Activated CD4-positive, alpha-beta T cell treated with anti-CD3 and anti-CD28 coated beads, Interleukin-2, amount 50 U/mL, for 48 hours (primary cell): ENCODE measurements at regions not wholly inside any gene's neighbourhood (a gene's known extent, or its start where the extent isn't known, plus 50 kb on each side); places are given as distances from the start of the nearest gene placed in this dataset.
"Not testable (repeated sequence)": the region's sequence is repeated elsewhere in the genome, so short reads cannot be mapped to it uniquely, and the experiment has no call there.

Experiments used
- DNase-seq, 2 experiments: peaks; one replicate each; pipeline ENCODE4 v3.0.0-alpha.2; 2020

DNA sequence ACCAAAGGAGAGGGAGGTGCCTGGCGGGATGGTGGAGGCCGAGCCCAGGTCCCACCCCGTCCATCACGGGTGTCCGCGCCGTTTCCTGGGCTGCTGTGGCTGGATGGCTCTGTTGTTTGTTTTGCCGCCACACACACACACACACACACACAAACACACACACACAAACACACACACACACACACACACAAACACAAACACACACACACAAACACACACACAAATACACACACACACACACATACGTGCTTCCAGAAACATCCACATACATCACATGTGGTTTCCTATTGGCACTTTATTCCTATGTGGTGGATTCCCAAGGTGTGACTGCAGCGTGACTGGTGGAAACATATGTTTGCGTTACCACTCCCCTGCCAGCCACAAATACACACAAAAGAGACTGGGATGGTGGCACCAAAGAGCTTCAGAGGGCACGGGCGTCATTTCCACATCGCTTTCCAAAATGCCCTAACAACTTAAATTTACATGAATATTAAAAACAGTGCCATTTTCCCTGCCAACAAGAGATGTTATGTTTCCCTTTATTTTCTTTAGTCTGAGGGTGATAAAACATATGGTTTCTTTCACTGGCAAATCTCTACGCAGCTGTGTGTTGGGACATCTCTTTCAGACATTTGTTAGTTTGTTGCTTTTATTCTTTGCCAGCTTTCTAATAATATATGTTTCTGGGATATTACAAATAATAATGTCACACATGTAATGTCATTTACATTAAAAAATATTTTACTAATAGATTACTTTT, 356.8 kb downstream of the BRD1 start:
- no peak for DNase-seq

DNA sequence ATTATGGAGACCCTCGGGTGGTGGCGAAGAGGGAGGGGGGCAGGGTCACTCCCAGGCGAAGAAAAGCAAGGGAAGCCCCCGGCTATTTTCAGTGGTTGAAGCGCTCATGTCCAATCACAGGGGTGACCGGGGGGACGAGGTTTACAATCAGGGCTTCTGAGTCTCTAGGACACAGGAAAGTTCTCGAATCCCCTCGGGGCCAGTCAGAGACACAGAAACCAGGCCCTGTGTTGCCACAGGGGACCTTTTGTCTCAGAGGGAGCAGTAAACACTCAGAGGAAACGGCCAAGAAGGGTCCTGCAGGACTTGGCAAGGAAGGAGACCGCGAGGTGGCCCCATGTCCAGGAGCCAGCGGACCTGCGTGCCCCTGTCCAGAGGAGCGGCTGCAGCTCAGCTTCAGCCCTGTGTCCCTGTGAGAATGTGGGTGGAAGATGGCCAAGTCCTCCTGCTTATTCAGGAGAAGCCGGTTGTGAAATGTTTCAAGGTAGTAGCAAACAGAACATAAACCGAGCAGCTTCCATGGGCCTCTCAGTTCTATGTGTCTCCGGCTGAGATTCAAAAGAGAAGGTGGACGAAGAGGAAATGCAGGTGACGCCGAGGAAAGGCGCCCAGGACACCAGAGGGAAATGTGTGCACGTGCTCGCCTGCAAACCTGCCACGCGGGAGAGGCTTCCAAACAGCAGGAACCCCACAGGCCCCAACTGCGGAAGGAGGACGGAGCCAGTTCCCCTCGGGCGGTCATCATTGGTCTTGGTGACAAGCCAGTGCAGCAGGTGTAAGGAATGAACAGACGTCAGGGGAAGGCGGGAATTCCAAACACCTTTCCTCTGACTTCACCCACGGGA, 357.6 kb downstream of the BRD1 start:
- DNase-seq: no peak

GRCh38 chr22:49468487-49469198, 359.0 kb downstream of the BRD1 start:
- DNase-seq: no peak

- DNase-seq: no peak
Observed at GRCh38 chr22:49466878-49467595, 360.6 kb downstream of the BRD1 start.

DNA sequence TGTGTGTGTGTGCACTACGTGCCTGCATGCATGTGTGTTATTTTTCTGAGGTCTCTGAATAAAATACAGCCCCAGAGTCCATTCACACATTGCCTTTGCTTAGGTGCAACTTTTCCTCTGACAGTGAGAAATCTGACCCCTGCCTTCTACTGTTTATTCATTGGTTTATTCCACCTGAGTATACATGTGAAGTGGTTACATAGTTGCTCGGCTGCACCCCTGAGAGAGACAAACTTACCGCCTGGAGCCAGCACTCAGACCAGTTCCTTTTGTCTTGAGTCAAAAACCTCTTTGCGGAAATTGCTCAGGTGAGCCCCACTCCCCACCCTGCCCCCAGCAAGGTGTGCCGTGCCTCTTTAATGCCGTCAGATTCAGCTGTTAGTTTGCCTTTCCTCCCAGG, 363.6 kb downstream of the BRD1 start:
- no peak for DNase-seq

DNA sequence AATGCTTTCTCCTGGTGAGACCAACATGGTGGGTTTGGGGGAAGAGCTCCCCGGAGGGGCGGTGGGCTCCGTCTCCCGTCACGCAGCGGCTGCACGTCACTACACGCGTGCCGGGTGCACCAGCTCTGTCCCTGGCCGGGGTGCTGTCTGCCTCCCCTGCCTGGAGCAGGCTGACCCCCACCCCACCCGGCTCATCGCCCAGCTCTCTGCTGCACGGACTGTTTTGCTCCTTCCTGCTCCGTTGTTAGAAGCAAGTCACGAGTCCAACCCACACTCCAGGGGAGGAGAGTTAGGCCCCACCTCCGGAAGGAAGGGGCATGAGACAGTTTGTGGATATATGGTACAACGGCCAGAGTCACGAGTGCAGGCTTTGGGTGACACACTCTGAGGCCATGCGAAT, 364.9 kb downstream of the BRD1 start:
- no peak for DNase-seq

- DNase-seq: no peak
Observed at GRCh38 chr22:49462291-49462690, 365.4 kb downstream of the BRD1 start.

- no peak for DNase-seq
Observed at GRCh38 chr22:49461674-49462073, 366.0 kb downstream of the BRD1 start.

DNA sequence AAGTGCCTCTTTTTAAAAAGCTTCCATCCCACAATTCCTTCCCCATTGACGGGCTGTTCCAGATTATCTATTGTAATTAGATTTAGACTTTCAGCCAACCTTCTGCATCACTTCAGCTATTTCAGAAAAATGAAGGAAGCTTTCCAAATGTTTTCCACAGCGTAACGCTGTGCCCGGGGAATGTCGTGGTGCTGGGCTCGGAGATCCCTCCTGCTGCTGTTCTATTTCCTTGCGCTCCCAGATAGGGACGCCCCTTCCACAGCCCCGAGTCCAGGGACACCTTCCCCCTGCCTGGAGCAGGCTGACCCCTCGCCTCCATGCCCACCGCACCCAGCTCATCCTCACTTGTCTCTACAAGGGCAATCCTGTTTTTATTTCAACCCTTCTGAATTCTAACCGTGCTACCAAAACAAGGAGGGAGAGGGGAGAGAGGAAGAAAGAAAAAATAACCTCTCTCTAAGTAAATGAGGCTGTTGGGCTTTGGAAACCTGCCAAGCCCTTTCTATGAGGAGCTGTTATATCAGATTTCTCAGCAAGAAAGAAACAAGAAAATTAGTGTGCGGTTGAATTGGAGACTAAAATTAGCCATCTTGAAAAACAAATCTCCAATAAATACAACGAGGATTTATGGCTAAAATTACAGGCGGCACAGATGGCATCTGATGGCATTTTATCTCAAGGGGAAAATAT, 366.9 kb downstream of the BRD1 start:
- no peak for DNase-seq

- no peak for DNase-seq
Observed at GRCh38 chr22:49460091-49460490, 367.6 kb downstream of the BRD1 start.

DNA sequence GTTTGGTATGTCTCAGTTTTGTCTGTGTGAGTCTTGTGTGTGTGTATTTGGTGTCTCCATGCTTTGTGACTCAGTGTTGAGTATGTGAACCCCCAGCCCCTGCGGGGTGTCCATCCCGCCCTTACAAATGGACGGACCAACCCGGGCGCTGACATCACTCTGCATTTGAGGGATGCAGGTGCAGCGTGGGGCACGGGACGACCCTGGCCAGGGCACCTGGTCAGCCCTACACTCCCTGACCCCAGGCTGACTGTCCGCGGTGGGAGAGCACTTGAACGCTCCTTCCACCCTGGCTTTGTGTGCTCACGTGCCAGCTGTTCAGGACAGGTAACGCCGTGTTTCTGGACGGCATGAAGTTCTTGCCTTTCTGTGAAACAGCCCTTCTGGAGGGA, 369.0 kb downstream of the BRD1 start:
- no peak for DNase-seq

GRCh38 chr22:49457946-49458707, 369.5 kb downstream of the BRD1 start:
- DNase-seq: no peak

GRCh38 chr22:49457146-49457545, 370.5 kb downstream of the BRD1 start:
- DNase-seq: no peak

DNA sequence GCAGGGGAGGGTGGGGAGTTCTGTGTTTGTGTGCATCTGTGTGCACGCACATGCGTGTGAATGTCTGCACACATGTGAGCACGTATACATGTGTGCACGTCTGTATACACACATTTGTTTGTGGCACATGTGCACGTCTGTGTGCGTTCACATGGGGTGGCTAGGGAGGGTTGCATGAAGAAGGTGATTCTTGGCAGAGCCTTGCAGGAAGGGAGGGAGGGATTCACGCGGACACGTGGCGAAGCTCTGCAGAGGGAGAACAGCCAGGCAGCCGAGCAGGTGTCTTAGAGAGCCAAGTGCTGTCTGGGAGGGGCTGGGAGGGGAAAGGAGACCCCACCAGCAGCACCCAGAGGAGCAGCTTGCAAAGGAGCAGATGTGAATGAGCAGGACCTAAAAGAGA, 372.1 kb downstream of the BRD1 start:
- DNase-seq: no peak

DNA sequence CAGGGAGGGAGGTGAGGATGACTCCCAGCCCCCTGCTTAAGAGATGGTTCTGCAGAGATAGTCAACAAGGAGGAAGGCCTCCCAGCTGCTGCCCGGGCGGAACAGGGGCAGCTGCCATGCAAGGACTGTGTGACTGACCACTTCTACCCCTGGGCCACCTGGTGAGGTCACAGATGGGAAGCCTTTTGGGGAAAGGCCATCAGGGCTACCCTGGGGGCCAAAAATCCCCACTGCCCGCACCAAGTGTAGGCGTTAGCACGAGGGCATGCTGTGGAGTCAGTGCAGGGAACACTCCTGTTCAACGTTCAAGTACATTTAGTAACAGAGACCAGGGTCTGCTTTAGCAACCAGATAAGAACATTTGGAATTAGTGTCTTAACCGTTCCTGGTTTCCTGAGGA, 372.9 kb downstream of the BRD1 start:
- DNase-seq: no peak

DNA sequence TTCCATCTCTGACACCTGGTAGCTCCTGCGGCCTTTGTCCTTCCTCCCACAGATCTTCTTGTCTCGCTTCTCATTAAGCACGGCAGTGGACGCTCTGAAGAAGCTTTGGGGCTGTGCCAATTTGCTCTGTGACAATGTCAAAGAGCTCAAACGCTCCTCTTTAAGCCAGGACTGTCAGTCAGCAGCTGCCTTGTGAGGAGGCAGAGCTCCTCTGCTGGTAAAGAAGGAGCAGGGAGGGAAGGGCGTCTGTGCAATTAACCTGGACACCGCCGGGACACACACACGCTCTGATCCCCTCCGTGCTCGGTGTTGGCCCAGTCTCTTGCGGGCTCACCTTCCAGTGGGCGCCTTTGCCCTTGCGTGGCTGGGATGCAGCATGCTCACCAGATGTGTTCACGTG, 373.9 kb downstream of the BRD1 start:
- no peak for DNase-seq

- not testable (repeated sequence) for DNase-seq
Observed at GRCh38 chr22:49453019-49453418, 374.7 kb downstream of the BRD1 start.

- DNase-seq: no peak
Observed at GRCh38 chr22:49452362-49452946, 375.2 kb downstream of the BRD1 start.

- DNase-seq: no peak
Observed at GRCh38 chr22:49451070-49451840, 376.4 kb downstream of the BRD1 start.

DNA sequence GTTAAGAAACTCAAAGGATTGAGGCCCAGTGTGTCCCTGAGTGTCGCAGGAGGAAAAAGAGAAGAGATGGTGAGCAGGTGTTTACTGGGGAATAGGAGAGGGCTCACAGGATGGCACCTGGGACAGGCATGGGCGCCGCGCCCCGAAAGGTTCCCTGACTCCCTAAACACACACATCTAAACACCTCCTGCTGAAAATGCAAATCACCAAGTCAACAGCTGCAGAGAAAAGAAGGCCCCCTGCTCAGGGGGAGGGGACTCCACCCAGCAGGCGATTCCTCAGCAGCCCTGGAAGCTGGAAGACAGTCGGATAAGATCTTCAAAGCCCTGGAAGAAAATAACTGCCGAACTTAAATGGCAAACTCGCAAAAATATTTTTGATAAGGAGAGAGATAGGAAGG, 377.2 kb downstream of the BRD1 start:
- no peak for DNase-seq
